GM21825 (cell line): ENCODE measurements at regions not wholly inside any gene's neighbourhood (a gene's known extent, or its start where the extent isn't known, plus 50 kb on each side); places are given as distances from the start of the nearest gene placed in this dataset.
"Not testable (repeated sequence)": the region's sequence is repeated elsewhere in the genome, so short reads cannot be mapped to it uniquely, and the experiment has no call there.

Source experiments
- ATAC-seq: cut with Tn5 transposase; IDR thresholded peaks from one replicate; pipeline ENCODE4 v1.9.1; 2021; ENCODE audit warnings: mild to moderate bottlenecking, moderate library complexity; ENCODE audit not compliant: unreplicated experiment

- no peak for ATAC-seq
Measured at GRCh38 chr2:13495051-13495450, 778.3 kb downstream of the TRIB2 start.

DNA sequence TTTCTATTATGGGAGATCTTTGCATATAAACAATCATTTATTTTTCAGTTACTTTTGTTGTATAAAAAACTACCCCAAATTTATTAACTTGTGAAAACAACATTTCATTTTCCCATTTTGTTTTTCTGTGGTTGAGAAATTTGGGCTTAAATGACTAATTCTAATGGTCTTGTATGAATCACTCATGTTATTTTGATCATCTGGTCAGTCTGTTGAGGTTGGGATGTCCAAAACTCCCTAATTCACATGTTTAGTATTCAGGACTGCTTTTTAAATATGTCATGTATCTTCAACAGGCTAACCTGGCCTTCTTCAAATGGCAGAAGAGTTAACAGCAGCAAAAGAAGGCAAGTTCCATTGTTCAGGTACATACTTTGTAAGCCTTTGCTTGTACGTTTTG lies 788.1 kb downstream of the TRIB2 start:
- ATAC-seq: no peak

DNA sequence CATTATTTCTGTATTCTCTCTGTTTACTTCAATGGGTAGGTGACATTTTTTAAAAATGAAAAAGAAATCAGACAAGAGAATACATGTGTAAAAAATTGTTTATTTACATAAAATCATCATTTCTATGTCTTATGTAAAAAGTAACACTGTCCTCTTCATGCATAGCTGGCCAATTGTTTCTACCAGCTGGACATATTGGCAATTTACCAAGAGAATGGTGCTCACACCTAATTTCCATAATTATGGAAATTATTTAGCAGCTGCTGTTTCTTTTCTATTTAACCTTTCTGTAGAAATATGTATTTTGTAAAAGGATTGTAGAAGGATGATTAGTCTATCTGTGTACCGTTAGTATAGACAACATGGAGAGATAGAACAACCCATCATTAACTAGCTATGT lies 791.9 kb downstream of the TRIB2 start:
- ATAC-seq: no peak

DNA sequence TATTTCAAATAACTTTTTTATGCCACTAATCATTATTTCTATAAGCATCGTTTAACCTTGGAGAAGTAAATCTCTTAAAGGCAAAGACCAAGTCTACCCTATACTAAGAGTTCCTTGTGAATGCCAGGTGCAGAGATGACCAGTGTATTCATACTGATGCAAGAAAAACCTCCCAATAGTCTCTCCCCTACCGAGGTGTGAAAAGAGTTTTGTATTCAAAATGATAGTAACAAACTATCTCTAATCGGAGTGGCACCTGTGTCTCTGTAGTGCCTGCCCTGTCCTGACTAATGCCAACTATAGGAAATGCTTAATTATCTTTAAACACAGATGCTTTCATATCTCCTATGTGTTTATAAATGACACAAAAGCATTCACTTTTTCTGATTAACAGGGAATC lies 798.5 kb downstream of the TRIB2 start:
- ATAC-seq: no peak

DNA sequence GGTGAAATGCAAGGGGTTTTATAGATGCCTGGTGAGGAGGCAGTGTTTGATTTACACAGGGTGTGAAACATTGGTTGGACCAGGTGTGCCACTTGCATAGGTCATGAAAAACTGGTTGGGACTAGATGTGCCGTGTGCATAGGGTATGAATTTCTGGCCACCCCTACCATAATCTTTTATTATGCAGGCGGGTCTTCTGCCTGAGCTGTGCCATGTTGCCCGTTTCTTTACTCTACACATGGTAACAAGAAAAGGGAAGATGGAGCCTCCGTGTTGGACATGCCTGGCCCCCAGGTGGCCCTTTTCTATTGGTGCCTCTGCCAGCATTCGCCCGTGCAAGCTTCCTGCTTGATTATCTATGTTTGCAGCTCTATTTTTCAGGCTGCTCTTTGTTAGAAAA lies 805.4 kb downstream of the TRIB2 start:
- ATAC-seq: no peak

- peak; percentile 95 for ATAC-seq
Measured at GRCh38 chr2:13522917-13523821, 806.4 kb downstream of the TRIB2 start.

DNA sequence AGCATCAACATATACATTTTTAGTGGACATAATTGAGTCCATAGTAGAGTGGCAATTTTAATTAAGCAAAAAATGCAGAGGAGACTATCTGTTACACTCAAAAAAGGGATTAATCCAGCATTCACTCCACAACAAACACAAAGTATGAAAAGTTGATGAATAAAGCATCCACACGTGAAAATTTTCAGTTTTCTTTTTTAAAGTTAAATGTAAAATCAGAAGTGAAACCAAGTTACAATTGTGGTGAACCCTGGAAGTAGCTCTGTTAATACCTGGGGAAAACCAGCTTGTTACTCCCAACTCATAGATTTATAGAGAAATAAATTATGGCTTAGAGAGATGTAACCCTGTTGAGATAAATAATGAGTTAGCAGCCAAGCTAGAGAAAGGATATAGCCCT lies 807.8 kb downstream of the TRIB2 start:
- no peak for ATAC-seq

DNA sequence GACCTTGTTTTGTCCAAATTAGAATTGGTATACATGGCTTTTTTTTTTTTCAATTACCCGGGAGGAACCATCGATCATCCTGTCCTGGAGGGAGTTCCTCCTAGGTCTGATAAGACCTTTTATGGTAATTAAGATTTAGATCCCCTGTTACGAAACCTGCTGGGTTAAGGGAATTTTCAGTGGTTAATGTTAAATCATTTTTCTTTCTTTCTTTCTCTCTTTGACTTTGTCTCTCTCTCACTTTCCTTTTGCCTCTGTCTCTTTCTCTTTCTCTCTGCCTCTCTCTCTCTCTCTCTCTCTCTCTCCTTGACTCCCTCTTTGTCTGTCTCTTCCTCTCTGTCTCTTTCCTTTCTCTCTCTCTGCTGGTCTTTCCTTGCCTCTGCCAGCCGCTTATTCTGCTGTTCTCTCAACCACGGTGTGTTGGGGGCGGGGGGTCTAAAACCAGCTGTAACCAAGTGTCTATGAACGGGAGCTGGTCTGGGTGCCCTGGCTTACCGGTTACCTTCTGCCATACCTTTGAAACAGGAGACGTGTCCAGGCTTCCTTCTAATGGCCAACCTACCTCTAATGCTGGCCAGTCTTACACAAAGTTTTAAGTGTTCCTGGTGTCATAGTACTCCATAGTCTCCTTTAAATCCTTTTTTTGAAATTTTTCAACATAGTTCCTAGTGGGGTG lies 815.1 kb downstream of the TRIB2 start:
- not testable (repeated sequence) for ATAC-seq

GRCh38 chr2:13532781-13533523 lies 816.2 kb downstream of the TRIB2 start:
- ATAC-seq: not testable (repeated sequence)

- no peak for ATAC-seq
Measured at GRCh38 chr2:13533524-13533922, 816.8 kb downstream of the TRIB2 start.

- ATAC-seq: no peak
Measured at GRCh38 chr2:13536941-13537340, 820.2 kb downstream of the TRIB2 start.

GRCh38 chr2:13537771-13538349 lies 821.1 kb downstream of the TRIB2 start:
- no peak for ATAC-seq

- no peak for ATAC-seq
Measured at GRCh38 chr2:13539296-13539695, 822.6 kb downstream of the TRIB2 start.

DNA sequence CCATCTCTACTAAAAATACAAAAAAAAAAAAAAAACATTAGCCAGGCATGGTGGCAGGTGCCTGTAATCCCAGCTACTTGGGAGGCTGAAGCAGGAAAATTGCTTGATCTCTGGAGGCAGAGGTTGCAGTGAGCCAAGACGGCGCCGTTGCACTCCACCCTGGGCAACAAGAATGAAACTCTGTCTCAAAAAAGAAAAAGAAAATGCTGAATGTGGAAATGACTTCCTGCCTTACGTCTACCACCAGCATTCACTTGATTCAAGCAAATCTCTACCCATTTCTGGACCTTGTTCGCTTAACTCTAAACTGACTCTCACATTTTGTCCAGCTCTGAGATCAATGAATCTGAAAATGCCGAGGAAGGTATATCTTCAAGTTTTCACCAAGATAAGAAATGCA lies 825.3 kb downstream of the TRIB2 start:
- no peak for ATAC-seq

DNA sequence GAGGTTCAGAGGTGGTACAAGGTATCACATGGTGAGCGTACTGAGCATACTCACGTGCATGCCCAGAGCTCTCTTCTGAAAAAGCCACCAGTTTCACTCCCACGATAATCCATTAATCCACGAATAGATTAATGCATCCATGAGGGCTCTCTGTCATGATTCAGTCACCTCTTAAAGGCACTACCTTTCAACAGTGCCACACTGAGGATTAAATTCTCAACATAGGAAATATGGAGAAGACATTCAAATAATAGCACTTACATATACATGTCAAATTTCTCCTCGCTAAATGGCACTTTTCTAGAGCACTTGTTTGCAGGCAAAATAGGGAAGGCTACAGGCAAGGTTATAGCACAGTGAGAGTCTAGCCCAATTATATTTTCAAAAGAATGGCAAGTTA lies 825.9 kb downstream of the TRIB2 start:
- no peak for ATAC-seq

DNA sequence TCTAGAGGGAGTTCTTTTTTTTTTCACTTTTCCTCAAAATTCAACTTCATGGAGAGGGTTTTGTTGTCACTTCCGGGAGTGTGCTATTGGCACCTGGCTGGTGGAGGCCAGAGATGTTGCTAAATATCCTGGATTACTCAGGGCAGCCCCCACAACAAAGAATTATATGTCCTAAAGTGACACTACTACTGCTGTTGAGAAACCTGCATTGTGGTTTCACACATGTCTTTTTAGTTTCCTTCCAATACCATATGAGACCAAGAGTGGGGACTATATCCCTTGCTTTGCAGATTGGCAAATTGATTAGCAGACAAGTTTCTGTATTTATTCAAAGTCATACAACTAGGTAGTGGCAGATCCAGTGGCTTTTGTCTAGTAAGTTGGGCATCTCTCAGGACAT lies 826.8 kb downstream of the TRIB2 start:
- ATAC-seq: peak; percentile 79

DNA sequence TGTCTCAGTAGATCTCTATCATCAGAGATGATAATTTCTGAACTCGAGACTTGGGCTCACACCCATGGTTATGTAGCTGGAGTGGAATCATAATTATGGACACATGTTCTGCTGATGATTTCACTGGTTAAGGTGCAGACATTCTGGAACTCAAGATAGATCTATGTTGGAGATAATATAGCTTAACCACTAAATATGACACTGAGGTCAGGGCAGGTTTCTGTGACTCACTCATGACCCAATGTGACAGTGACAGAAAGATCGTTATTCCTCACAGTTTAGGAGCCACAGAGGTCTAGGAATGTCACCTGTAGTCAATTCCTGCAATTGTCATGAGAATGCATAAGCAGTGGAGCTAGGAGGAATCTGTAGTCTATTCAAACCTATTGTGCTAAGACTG lies 828.6 kb downstream of the TRIB2 start:
- no peak for ATAC-seq

DNA sequence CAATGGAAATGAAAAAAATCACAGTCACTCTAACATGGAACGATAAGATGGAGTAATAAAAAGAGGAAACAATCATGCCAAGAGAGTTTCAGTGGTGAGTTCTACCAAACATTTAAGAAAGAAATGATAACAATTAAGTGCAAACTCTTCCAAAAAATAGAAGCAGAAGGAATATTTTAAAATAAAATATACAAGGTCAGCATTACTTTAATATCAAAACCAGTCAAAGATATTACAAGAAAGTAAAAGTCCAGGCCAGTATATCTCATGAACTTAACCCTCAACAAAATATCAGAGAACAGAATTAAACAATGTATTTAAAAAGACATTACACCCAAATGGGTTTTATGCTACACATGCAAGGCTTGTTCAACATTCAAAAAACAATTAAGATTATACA lies 829.4 kb downstream of the TRIB2 start:
- no peak for ATAC-seq

DNA sequence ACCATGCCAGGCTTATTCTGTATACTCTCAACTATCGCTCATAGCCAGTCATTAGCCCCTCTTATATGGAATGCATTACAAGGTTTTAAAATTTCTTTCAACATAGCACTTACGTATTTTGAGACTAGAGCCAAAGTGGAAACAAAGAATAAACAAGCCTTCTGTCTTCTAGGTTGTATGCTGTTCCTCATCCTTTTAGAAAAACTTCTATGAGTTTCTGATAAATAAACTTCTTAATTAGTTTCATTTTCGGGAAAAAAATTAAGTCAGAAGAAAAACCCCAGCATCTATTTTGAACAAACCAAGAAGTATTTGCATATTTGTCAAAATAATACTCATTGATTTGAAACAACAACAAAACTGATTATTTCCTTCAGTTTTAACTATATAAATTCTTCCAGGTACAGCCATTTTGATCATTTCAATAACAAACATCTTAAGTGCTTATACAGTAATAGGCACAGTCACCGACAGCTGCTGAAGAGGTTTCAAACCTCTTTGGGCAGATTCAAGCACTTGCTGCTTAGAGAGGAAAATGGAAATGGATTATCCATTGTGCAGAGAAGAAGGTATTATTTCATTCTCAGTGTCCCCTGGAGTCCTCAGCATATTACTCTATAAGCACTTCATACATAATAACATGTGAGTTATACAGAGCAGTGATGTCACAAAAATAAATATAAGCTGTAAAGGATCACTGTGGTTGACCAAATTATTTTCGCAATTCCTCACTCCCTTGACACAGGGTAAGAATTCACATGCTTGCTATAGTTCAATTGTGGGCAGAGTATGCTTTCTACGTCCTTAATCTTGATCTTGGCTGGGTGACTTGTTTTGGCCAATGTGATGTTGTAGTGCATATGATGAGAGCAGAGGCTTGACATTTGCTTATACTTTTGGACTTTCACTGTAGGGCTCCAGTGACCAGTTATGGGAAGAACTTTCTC lies 833.8 kb downstream of the TRIB2 start:
- ATAC-seq: no peak

GRCh38 chr2:13558368-13558767 lies 841.6 kb downstream of the TRIB2 start:
- ATAC-seq: no peak
